K562 (cell line): ENCODE measurements at regions not wholly inside any gene's neighbourhood (a gene's known extent, or its start where the extent isn't known, plus 50 kb on each side); places are given as distances from the start of the nearest gene placed in this dataset.

Experiments
- CTCF ChIP-seq, 3 experiments: IDR thresholded peaks in 2 of 3; conservative IDR thresholded peaks in 1 of 3; 2 replicates each; pipeline ENCODE4 v1.5.1; 2011 to 2012; ENCODE audit warnings: low read length in 3 of 3, mild to moderate bottlenecking in 3 of 3, control low read depth in 2 of 3, improper control_type of control experiment in 1 of 3, inconsistent platforms in 1 of 3, low read depth in 1 of 3, mixed read lengths in 1 of 3, moderate library complexity in 1 of 3; ENCODE audit not compliant: insufficient read depth in 2 of 3
- PML ChIP-seq: IDR thresholded peaks from 2 replicates; pipeline ENCODE4 v1.6.1; 2012; ENCODE audit warnings: low read length, inconsistent platforms
- POLR2AphosphoS5 ChIP-seq: IDR thresholded peaks from 2 replicates; pipeline ENCODE4 v1.6.1; 2011; ENCODE audit warnings: mild to moderate bottlenecking, low read depth, low read length, moderate library complexity; ENCODE audit not compliant: control insufficient read depth, insufficient read depth

- TF ChIP-seq PML (no peak), POLR2AphosphoS5 (no peak), CTCF (IDR thresholded peaks at IDR 0.05 in 2 of 3, conservative IDR thresholded peaks at IDR 0.05 in 1 of 3; ENCODE audit: insufficient read depth in 2 of 3, low read depth in 1 of 3, low read length in 3 of 3) (no peak)
Measured at GRCh38 chr1:37239225-37239740, 205.0 kb upstream of the GRIK3 start.
